D721Med (cell line): ENCODE measurements at regions not wholly inside any gene's neighbourhood (a gene's known extent, or its start where the extent isn't known, plus 50 kb on each side); places are given as distances from the start of the nearest gene placed in this dataset.

Experiments used
- DNase-seq: peaks from one replicate; pipeline ENCODE4 v3.0.0; 2011; ENCODE audit warnings: low spot score; ENCODE audit not compliant: insufficient read length
- FAIRE-seq: peaks from 2 replicates; lab custom pipeline; 2011; peaks lifted over from hg19 to GRCh38; lab: Jason Lieb, UNC
- CTCF ChIP-seq: IDR thresholded peaks from 2 replicates; pipeline ENCODE4 v1.5.1; 2012; ENCODE audit warnings: mild to moderate bottlenecking, control low read depth; ENCODE audit not compliant: insufficient read depth; ENCODE audit errors: missing control alignments

DNA sequence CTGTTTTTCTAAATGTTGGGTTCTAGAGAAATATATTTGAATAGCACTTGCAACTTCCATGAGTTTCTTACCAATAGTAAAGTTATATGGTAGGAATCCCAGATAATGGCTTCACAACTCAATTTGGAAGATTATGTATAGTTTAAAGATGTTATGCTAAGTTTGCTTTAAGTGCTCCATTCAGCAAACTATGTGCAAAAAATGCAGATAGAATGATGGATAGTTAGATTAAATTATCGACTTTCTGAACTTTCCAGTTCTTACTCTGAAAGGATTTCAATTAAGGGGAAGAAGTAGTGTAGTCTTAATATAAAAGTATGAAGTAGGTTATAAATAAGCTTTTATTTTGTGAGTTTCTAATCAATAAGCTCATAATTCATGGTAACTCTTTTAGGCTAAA lies 60.7 kb upstream of the NFKB1 start:
- FAIRE-seq (no peak), DNase-seq (no peak)
- no peak for TF ChIP-seq CTCF

GRCh38 chr4:102441978-102442911 lies 58.9 kb upstream of the NFKB1 start:
- no peak for FAIRE-seq
- DNase-seq, result no peak
- no peak for TF ChIP-seq CTCF

DNA sequence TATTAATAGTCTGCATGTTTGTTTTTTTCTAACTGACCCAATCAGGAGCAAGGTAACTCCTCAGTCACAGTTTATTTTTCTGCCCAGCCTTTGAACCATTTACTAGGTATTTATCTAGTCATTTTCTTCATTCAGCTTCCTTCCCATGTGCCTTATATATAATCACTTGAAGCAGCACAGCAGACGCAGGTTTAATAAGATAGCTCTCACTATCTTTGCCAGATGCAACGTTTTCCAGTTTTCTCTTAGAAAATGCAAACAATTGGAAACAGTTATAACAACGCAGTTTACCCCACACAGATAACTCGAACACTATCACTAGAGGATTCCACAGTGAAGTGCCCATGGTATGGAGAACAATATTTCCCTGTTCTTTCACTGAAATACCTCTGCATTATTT lies 56.4 kb upstream of the NFKB1 start:
- TF ChIP-seq CTCF, result no peak
- DNase-seq (no peak), FAIRE-seq (no peak)

DNA sequence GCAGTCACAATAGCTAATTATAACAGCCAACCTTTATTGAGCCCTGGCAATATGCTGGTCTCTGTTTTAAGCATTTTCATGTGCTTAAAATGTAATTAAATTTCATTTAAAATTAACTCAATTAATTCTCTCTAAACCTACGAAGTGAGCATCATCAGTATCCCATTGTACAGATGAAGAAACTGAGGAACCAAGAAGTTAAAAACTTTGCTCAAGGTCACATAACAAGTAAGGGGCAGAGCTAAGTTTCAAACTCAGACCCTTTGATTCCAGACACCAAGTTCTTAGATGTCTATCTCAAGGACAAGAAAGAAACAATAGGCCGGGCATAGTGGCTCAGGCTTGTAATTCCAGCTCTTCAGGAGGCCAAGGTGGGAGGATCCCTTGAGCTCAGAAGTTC lies 55.9 kb upstream of the NFKB1 start:
- FAIRE-seq (no peak), DNase-seq (no peak)
- TF ChIP-seq CTCF, result no peak

DNA sequence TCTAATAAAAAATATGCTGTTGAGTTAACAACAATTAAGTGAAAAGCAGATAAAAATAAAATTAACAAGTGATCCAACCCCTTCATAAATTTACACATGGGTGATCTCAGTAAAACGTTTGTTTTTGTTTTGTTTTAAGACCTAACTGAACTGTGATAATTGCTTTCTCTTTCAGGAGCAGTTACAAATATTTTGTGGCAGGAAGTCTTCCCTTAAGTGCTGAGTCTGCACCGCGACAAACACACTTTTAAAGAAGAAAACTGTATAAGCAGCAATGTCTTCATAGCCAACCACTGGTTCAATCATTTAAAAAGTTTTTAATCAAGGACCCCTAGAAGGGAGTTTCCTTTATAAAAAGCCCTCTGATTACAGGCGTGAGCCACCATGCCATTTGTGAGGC lies 53.7 kb upstream of the NFKB1 start:
- FAIRE-seq, result no peak
- no peak for TF ChIP-seq CTCF
- DNase-seq, result no peak

- FAIRE-seq (no peak), DNase-seq (no peak)
- peak; percentile 77 for TF ChIP-seq CTCF
These were observed 51.3 kb upstream of the NFKB1 start for GRCh38 chr4:102449751-102450352.

DNA sequence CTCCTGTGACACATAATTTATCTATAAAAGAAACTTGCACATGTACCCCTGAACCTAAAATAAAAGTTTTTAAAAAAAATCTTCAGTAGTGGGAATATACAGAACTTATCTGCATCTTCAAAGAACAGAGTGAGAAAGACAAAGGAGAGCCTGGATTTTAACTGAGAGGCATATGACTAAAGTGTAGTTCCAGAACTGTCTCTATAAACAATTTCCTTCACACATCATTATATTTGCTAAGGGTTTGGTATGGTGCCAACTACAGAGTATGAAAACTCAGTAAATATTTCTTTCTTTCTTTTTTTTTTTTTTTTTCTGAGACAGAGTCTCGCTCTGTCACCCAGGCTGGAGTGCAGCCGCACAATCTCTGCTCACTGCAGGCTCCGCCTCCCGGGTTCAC lies 49.9 kb upstream of the NFKB1 start:
- FAIRE-seq (no peak), DNase-seq (no peak)
- no peak for TF ChIP-seq CTCF
